ENCODE measurements at regions not wholly inside any gene's neighbourhood (a gene's known extent, or its start where the extent isn't known, plus 50 kb on each side); places are given as distances from the start of the nearest gene placed in this dataset.

GRCh38 chr3:116841003-116841735, 131.6 kb downstream of the TUSC7 start:
- WGBS, 5 donors: 76 to 82% (median 79%) methylated on average over 6 of the region's 6 CpGs
- no peak for DNase-seq

GRCh38 chr3:116842254-116842957, 132.8 kb downstream of the TUSC7 start:
- WGBS, 5 donors: 45 to 47% (median 47%) methylated on average over 2 of the region's 2 CpGs
- Histone ChIP-seq H3K4me3 (no peak overlapping the region), H3K27ac (no peak overlapping the region), H3K36me3 (no peaks in the 10 kb centered on the region), H3K27me3 (replicated peaks in 1 of 7) (no peaks in the 10 kb centered on the region), H3K4me1 (no peaks in the 10 kb centered on the region), H3K9me3 (no peaks in the 10 kb centered on the region)
- intact Hi-C loops (cut with DNase I; ENCODE audit: low total_unique reads): no loop called here
- DNase-seq: no peak
- TF ChIP-seq POLR2AphosphoS5 (IDR thresholded peaks at IDR 0.05) (no peak), CTCF (IDR thresholded peaks at IDR 0.05 in 8 of 11, conservative IDR thresholded peaks at IDR 0.05 in 3 of 11) (no peak), POLR2A (IDR thresholded peaks at IDR 0.05) (no peak)

More at GRCh38 chr3:116841003-116841735, 131.6 kb downstream of the TUSC7 start:
- Histone ChIP-seq H3K4me1 (no peaks in the 10 kb centered on the region), H3K36me3 (no peaks in the 10 kb centered on the region), H3K27ac (no peak overlapping the region), H3K9me3 (no peaks in the 10 kb centered on the region), H3K27me3 (replicated peaks in 1 of 7) (no peaks in the 10 kb centered on the region), H3K4me3 (no peak overlapping the region)
- intact Hi-C loops (cut with DNase I; ENCODE audit: low total_unique reads): no loop called here
- no peak for TF ChIP-seq POLR2AphosphoS5 (IDR thresholded peaks at IDR 0.05)
- TF ChIP-seq POLR2A (IDR thresholded peaks at IDR 0.05): no peak
- TF ChIP-seq CTCF (IDR thresholded peaks at IDR 0.05 in 8 of 11, conservative IDR thresholded peaks at IDR 0.05 in 3 of 11): no peak

GRCh38 chr3:116848248-116848829, 138.8 kb downstream of the TUSC7 start:
- Histone ChIP-seq H3K27ac (no peak overlapping the region), H3K4me3 (no peak overlapping the region), H3K27me3 (replicated peaks in 1 of 7) (no peaks in the 10 kb centered on the region), H3K36me3 (no peaks in the 10 kb centered on the region), H3K9me3 (peaks cover 0 to 8% (median 0%) of the 10 kb centered on the region in 8 donors), H3K4me1 (no peaks in the 10 kb centered on the region)
- WGBS, 5 donors: 69 to 81% (median 76%) methylated on average over 3 of the region's 3 CpGs
- intact Hi-C loops (cut with DNase I; ENCODE audit: low total_unique reads): no loop called here
- no peak for DNase-seq
- TF ChIP-seq POLR2A (IDR thresholded peaks at IDR 0.05) (no peak), POLR2AphosphoS5 (IDR thresholded peaks at IDR 0.05) (no peak), CTCF (IDR thresholded peaks at IDR 0.05 in 8 of 11, conservative IDR thresholded peaks at IDR 0.05 in 3 of 11) (no peak)

- H3K4me3 ChIP-seq: no peak overlapping the region
- intact Hi-C loops (cut with DNase I; ENCODE audit: low total_unique reads): no loop called here
- no peaks in the 10 kb centered on the region for H3K27me3 ChIP-seq (replicated peaks in 1 of 7)
- TF ChIP-seq POLR2AphosphoS5 (IDR thresholded peaks at IDR 0.05) (no peak), POLR2A (IDR thresholded peaks at IDR 0.05) (no peak), CTCF (IDR thresholded peaks at IDR 0.05 in 8 of 11, conservative IDR thresholded peaks at IDR 0.05 in 3 of 11) (no peak)
- H3K9me3 ChIP-seq: peaks cover 0 to 8% (median 0%) of the 10 kb centered on the region in 8 donors
- no peaks in the 10 kb centered on the region for H3K36me3 ChIP-seq
- WGBS, 5 donors: 67 to 77% (median 70%) methylated on average over 3 of the region's 3 CpGs
- no peak for DNase-seq
- H3K27ac ChIP-seq: no peak overlapping the region
- no peaks in the 10 kb centered on the region for H3K4me1 ChIP-seq
These were observed 139.7 kb downstream of the TUSC7 start for GRCh38 chr3:116849261-116849688.

All from spleen (tissue), 11 donors.